Peyer's patch (tissue), 4 donors: ENCODE measurements at regions not wholly inside any gene's neighbourhood (a gene's known extent, or its start where the extent isn't known, plus 50 kb on each side); places are given as distances from the start of the nearest gene placed in this dataset.

Source experiments
- POLR2A ChIP-seq, 2 donors: fragments of 450-650 bp; IDR thresholded peaks; one replicate each; pipeline ENCODE4 v1.5.1; 2017; ENCODE audit warnings: antibody characterized with exemption in 2 of 2, mild to moderate bottlenecking in 2 of 2, moderate library complexity in 2 of 2
- TF ChIP-seq, protein P1 (sequence below), 6 experiments: fragments of 450-650 bp in 4 of 6; fragments of 200-600 bp in 2 of 6; sonication (generic) in 1 of 6; IDR thresholded peaks; one replicate each; pipeline ENCODE4 v1.5.1; 2017 to 2019; ENCODE audit warnings: antibody characterized with exemption in 6 of 6, mild to moderate bottlenecking in 3 of 6, moderate library complexity in 1 of 6

GRCh38 chr1:101367630-101368029 is 130.8 kb downstream of the S1PR1 start:
- TF ChIP-seq, protein P1, sequence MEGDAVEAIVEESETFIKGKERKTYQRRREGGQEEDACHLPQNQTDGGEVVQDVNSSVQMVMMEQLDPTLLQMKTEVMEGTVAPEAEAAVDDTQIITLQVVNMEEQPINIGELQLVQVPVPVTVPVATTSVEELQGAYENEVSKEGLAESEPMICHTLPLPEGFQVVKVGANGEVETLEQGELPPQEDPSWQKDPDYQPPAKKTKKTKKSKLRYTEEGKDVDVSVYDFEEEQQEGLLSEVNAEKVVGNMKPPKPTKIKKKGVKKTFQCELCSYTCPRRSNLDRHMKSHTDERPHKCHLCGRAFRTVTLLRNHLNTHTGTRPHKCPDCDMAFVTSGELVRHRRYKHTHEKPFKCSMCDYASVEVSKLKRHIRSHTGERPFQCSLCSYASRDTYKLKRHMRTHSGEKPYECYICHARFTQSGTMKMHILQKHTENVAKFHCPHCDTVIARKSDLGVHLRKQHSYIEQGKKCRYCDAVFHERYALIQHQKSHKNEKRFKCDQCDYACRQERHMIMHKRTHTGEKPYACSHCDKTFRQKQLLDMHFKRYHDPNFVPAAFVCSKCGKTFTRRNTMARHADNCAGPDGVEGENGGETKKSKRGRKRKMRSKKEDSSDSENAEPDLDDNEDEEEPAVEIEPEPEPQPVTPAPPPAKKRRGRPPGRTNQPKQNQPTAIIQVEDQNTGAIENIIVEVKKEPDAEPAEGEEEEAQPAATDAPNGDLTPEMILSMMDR (IDR thresholded peaks at IDR 0.05), result no peak
- no peak for TF ChIP-seq POLR2A (IDR thresholded peaks at IDR 0.05)
